ENCODE measurements at regions not wholly inside any gene's neighbourhood (a gene's known extent, or its start where the extent isn't known, plus 50 kb on each side); places are given as distances from the start of the nearest gene placed in this dataset.

GRCh38 chr7:13724191-13724976, 265.1 kb downstream of the ETV1 start:
- Histone ChIP-seq H3K4me3 (replicated peaks; ENCODE audit: insufficient read depth, low read length) (no peak overlapping the region), H3K27ac (replicated peaks) (no peak overlapping the region), H3K27me3 (ENCODE audit: insufficient read depth, poor library complexity, severe bottlenecking) (no peaks in the 10 kb centered on the region)
- TF ChIP-seq POLR2AphosphoS5 (IDR thresholded peaks at IDR 0.05; ENCODE audit: low read depth) (no peak), GABPA (IDR thresholded peaks at IDR 0.05; ENCODE audit: low read depth) (no peak), REST (IDR thresholded peaks at IDR 0.05; ENCODE audit: insufficient replicate concordance, low read depth) (no peak)
- TF ChIP-seq, protein P1, sequence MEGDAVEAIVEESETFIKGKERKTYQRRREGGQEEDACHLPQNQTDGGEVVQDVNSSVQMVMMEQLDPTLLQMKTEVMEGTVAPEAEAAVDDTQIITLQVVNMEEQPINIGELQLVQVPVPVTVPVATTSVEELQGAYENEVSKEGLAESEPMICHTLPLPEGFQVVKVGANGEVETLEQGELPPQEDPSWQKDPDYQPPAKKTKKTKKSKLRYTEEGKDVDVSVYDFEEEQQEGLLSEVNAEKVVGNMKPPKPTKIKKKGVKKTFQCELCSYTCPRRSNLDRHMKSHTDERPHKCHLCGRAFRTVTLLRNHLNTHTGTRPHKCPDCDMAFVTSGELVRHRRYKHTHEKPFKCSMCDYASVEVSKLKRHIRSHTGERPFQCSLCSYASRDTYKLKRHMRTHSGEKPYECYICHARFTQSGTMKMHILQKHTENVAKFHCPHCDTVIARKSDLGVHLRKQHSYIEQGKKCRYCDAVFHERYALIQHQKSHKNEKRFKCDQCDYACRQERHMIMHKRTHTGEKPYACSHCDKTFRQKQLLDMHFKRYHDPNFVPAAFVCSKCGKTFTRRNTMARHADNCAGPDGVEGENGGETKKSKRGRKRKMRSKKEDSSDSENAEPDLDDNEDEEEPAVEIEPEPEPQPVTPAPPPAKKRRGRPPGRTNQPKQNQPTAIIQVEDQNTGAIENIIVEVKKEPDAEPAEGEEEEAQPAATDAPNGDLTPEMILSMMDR (IDR thresholded peaks at IDR 0.05; ENCODE audit: insufficient read depth, low read length) = no peak
- DNase-seq (ENCODE audit: low read depth in 1 of 2, low spot score in 1 of 2) = no peak

DNA sequence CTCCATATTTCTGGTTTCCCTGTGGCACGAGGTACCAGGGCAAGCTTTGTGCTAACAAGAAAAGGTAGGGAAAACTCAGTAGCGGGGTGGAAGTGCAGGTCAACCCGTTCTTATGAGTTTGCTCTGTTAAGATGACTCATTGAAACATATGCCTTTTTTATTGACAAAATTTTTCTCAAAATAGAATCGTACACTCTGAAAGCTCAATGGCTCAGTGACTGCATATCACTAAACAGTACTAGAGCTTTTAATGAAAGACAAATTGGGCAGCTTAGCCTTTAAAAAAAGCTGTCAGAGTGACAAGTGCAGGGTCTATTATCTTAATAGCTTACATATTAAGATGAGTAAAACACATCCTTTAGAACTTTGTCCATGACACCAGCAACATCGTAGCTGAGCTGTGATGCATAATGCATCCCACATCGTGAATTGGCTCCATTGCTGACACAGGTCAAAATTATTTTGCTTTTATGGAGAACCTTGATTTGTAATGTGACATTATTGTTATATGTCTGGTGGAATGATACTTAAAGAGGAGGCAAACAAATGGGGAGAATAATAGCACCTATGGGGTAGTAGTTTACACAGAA, 264.4 kb downstream of the ETV1 start:
- TF ChIP-seq, protein P1 (IDR thresholded peaks at IDR 0.05; ENCODE audit: insufficient read depth, low read length) = no peak
- TF ChIP-seq SPI1 (IDR thresholded peaks at IDR 0.05; ENCODE audit: borderline replicate concordance, low read depth) (no peak), REST (IDR thresholded peaks at IDR 0.05; ENCODE audit: insufficient replicate concordance, low read depth) (no peak), POLR2AphosphoS5 (IDR thresholded peaks at IDR 0.05; ENCODE audit: low read depth) (no peak), GABPA (IDR thresholded peaks at IDR 0.05; ENCODE audit: low read depth) (no peak)
- no peaks in the 10 kb centered on the region for H3K27me3 ChIP-seq (ENCODE audit: insufficient read depth, poor library complexity, severe bottlenecking)
- H3K27ac ChIP-seq (replicated peaks) = no peak overlapping the region
- no peak overlapping the region for H3K4me3 ChIP-seq (replicated peaks; ENCODE audit: insufficient read depth, low read length)
- DNase-seq (ENCODE audit: low read depth in 1 of 2, low spot score in 1 of 2) = no peak

GRCh38 chr7:13725591-13725990, 263.9 kb downstream of the ETV1 start:
- no peak overlapping the region for H3K27ac ChIP-seq (replicated peaks)
- no peak for TF ChIP-seq GABPA (IDR thresholded peaks at IDR 0.05; ENCODE audit: low read depth)
- TF ChIP-seq REST (IDR thresholded peaks at IDR 0.05; ENCODE audit: insufficient replicate concordance, low read depth) = no peak
- TF ChIP-seq, protein P1 (IDR thresholded peaks at IDR 0.05; ENCODE audit: insufficient read depth, low read length) = no peak
- TF ChIP-seq POLR2AphosphoS5 (IDR thresholded peaks at IDR 0.05; ENCODE audit: low read depth) = no peak
- no peak for TF ChIP-seq SPI1 (IDR thresholded peaks at IDR 0.05; ENCODE audit: borderline replicate concordance, low read depth)
- DNase-seq (ENCODE audit: low read depth in 1 of 2, low spot score in 1 of 2) = no peak

More at GRCh38 chr7:13725591-13725990, 263.9 kb downstream of the ETV1 start:
- Histone ChIP-seq H3K4me3 (replicated peaks; ENCODE audit: insufficient read depth, low read length) (no peak overlapping the region), H3K27me3 (ENCODE audit: insufficient read depth, poor library complexity, severe bottlenecking) (no peaks in the 10 kb centered on the region)
